NCI-H2081 (cell line): ENCODE measurements at regions not wholly inside any gene's neighbourhood (a gene's known extent, or its start where the extent isn't known, plus 50 kb on each side); places are given as distances from the start of the nearest gene placed in this dataset.

Experiments
- DNase-seq, 2 experiments: peaks; one replicate each; lab custom pipeline; 2025; lab: John Stamatoyannopoulos, UW

DNA sequence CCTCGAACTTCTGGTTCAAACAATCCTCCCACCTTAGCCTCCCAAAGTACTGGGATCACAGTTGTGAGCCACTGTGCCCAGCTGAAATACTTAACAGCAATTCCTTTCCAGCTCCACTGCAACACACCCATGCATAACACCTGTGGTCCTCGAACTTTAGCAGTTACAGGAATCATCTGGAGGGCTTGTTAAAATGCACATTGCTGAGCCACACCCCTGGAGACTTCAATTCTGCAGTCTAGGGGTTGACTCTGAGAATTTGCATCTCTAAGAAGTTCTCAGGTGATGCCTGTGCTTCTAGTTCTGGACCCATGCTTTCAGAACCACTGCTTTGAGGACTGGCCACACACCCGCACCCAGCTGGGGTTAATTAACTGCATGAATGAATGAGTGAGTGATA is 53.1 kb upstream of the UBL3 start:
- DNase-seq, result no peak

DNA sequence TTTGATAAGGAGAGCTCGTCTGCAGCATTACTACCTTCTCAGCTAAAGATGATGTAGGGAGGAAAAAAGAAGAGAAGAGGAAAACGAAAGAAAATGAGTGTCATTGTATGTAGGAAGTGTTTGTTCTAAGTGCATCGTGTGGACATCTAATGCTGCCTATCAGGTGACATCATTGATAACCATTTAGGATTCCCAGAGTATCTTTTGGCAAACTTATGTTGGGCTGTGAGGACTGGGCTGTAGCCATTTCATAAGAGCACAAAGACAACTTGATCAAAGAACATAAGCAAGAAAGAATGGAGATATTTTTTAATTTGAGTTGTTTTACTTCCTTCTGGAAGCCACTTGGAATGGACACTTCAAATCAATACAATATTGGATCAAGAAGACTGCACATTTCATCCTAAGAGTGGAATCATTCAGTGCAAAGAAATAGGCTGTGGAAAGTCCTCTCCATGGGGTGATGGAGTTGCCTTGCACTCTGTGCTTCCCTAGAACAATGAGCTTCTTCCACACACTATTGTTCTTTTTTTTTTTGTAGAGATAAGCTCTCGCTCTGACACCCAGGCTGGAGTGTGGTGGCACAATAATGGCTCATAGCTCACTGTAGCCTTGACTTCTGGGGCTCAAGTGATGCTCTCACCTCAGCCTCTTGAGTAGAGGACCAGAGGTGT is 52.4 kb upstream of the UBL3 start:
- no peak for DNase-seq

DNA sequence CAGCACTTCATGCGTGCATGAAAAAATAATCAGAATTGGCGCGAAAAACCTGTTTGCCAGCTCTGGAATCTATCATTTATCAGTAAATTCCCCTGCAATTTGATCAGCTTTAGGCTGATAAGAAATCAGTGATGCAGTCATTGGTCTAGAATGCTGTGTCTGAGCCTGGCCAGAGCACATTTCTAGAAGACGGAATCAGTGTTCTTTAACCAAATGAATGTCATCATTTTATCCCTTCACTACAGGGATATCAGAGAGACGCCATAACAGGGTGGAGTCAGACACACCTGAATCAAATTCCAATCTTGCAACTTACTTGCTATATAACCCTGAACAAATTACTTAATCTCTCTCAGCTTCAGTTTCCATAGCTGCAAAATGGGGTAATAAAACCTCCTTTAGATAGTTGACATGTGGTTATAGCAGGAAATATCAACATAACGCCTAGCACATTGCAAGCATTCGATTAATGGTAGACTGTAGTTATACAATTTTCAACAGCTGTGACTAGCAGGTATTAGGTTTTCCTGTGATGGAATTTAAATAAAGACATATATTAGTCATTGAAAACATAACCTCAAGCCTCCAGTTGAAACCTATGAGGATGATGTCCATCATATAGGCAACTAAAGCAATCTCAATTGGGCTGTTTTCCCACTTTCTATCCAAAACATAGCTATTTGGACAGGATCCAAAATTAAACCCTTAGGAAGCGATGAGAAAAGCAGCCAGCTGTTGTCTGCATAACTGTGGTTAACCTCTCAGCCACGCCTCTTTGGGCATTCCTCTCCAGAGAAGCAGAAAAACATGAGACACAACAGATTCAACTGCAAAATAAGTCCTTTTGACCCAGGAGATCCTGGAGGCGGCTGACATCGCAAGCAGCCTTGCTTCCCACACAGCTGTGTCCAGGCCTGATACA is 51.6 kb upstream of the UBL3 start:
- no peak for DNase-seq
